ENCODE measurements at regions not wholly inside any gene's neighbourhood (a gene's known extent, or its start where the extent isn't known, plus 50 kb on each side); places are given as distances from the start of the nearest gene placed in this dataset.
"Not testable (repeated sequence)": the region's sequence is repeated elsewhere in the genome, so short reads cannot be mapped to it uniquely, and the experiment has no call there.

GRCh38 chr2:75321599-75321922, 122.2 kb upstream of the TACR1 start:
- no peak for DNase-seq

- DNase-seq = no peak
These were observed 121.7 kb upstream of the TACR1 start for GRCh38 chr2:75320898-75321598.

GRCh38 chr2:75319951-75320350, 120.6 kb upstream of the TACR1 start:
- no peak for DNase-seq

GRCh38 chr2:75317802-75318201, 118.5 kb upstream of the TACR1 start:
- no peak for DNase-seq

GRCh38 chr2:75317316-75317715, 118.0 kb upstream of the TACR1 start:
- DNase-seq = no peak

- no peak for DNase-seq
These were observed 116.1 kb upstream of the TACR1 start for GRCh38 chr2:75315436-75315835.

- DNase-seq = no peak
These were observed 112.7 kb upstream of the TACR1 start for GRCh38 chr2:75311993-75312392.

GRCh38 chr2:75311521-75311920, 112.2 kb upstream of the TACR1 start:
- no peak for DNase-seq

GRCh38 chr2:75310876-75311275, 111.6 kb upstream of the TACR1 start:
- DNase-seq = no peak

- no peak for DNase-seq
These were observed 110.5 kb upstream of the TACR1 start for GRCh38 chr2:75309596-75310463.

GRCh38 chr2:75303227-75303626, 103.9 kb upstream of the TACR1 start:
- no peak for DNase-seq

- DNase-seq = no peak
These were observed 95.0 kb upstream of the TACR1 start for GRCh38 chr2:75294362-75294761.

- no peak for DNase-seq
These were observed 93.5 kb upstream of the TACR1 start for GRCh38 chr2:75292826-75293225.

GRCh38 chr2:75290600-75291150, 91.4 kb upstream of the TACR1 start:
- no peak for DNase-seq

GRCh38 chr2:75289771-75290170, 90.5 kb upstream of the TACR1 start:
- no peak for DNase-seq

- not testable (repeated sequence) for DNase-seq
These were observed 89.9 kb upstream of the TACR1 start for GRCh38 chr2:75289178-75289577.

- DNase-seq = no peak
These were observed 89.4 kb upstream of the TACR1 start for GRCh38 chr2:75288760-75289159.

- DNase-seq = no peak
These were observed 88.5 kb upstream of the TACR1 start for GRCh38 chr2:75287624-75288316.

- DNase-seq = no peak
These were observed 85.0 kb upstream of the TACR1 start for GRCh38 chr2:75284345-75284744.

- DNase-seq = no peak
These were observed 79.6 kb upstream of the TACR1 start for GRCh38 chr2:75278821-75279379.

GRCh38 chr2:75278314-75278713, 79.0 kb upstream of the TACR1 start:
- DNase-seq = no peak

- peak; percentile 8 for DNase-seq
These were observed 77.8 kb upstream of the TACR1 start for GRCh38 chr2:75277111-75277510.

Data from 8988T (cell line).